ENCODE measurements at regions not wholly inside any gene's neighbourhood (a gene's known extent, or its start where the extent isn't known, plus 50 kb on each side); places are given as distances from the start of the nearest gene placed in this dataset.

DNA sequence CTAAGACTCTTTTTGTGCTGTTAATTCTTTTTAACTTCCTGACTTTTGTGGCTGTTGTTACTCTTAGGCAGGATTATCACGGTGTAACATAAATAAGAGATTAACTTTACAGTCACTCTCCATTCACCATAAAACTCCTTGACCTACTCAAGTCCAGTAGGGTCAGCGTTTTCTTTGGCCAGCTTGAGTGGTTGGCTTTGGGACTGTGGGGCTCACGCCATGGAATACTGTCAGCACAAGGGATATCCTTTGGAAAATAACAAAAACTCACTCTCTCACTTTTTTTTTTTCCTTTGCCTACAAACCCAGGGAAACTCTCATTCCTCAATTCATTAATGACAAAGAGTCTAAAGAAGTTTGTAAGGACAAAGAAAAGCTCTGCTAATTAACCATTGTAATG, 89.4 kb upstream of the TLL1 start:
- ChIA-PET CTCF (no interaction called here), POLR2A (interaction anchor here (0.6 kb wide), 1 partner anchor 21 kb away, joined by 6 read pairs; no protein-coding TSS in a partner anchor)
- H3K4me3 Mint-ChIP-seq = no peak overlapping the region
- H3K36me3 Mint-ChIP-seq = no peaks in the 10 kb centered on the region
- no peak for TF ChIP-seq TP53 (CRISPR knock-in tag; IDR thresholded peaks at IDR 0.05)
- TF ChIP-seq, protein P1, sequence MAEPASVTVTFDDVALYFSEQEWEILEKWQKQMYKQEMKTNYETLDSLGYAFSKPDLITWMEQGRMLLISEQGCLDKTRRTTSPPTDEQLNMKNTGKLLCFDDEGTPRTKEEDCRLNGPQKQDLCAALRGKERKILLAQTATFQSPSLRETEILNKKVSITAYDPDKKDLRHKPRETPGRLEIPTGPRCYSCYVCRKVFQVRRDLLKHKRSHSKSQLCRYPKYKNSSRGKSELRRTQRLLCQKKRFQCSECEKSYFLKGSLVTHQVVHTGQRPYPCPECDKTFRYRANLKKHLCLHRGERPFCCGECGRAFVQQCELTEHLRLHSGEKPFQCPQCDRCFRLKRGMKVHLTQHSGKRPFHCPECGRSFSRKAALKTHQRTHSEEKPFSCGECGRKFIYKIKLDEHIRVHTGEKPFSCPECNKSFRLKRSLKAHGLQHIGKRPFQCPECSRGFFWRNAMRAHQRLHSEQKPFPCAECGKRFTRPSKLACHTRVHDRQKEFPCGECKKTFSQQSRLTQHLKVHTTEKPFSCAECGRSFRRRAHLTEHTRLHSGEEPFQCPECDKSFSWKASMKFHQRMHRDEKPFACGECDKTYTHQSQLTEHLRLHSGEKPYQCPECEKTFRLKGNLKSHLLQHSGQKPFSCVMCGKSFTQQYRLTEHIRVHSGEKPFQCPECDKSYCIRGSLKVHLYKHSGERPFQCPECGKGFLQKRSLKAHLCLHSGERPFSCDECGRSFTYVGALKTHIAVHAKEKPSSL (CRISPR knock-in tag; conservative IDR thresholded peaks at IDR 0.05) = no peak
- peaks cover 6% of the 10 kb centered on the region for H3K4me1 Mint-ChIP-seq
- H3K27me3 Mint-ChIP-seq (ENCODE audit: low read depth) = no peaks in the 10 kb centered on the region
- no peak overlapping the region; the same call in 1 of the 2 replicates for H3K27ac Mint-ChIP-seq
- no peaks in the 10 kb centered on the region for H3K9me3 Mint-ChIP-seq
- ATAC-seq (no peak), DNase-seq (ENCODE audit: low spot score) (no peak)

DNA sequence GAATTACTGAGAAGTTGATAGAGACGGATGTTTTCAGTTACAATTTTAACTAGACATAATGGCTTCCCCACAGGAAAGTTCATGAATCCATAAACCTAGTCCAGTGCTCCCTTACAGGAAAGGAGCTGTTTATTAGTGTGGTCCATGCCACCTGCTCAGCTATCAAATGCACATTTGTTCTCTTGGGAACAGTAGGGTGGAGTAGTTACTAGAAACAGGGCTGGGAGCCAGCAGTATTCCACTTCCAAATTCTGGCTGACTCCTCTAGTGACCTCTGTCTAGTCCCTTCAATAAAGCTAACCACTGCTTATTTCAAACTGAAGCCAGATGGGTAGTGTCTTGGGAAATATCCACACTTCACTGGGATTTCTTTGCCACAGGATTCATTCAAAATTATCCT, 88.4 kb upstream of the TLL1 start:
- H3K4me1 Mint-ChIP-seq = peaks cover 6% of the 10 kb centered on the region
- no peaks in the 10 kb centered on the region for H3K36me3 Mint-ChIP-seq
- ChIA-PET CTCF (no interaction called here), POLR2A (no interaction called here)
- no peak for TF ChIP-seq HMGA2 (CRISPR knock-in tag; IDR thresholded peaks at IDR 0.05)
- no peak overlapping the region for H3K4me3 Mint-ChIP-seq
- H3K27ac Mint-ChIP-seq = no peak overlapping the region
- peaks cover 4% of the 10 kb centered on the region for H3K9me3 Mint-ChIP-seq
- no peaks in the 10 kb centered on the region for H3K27me3 Mint-ChIP-seq (ENCODE audit: low read depth)
- no peak for ATAC-seq
- DNase-seq (ENCODE audit: low spot score) = no peak

DNA sequence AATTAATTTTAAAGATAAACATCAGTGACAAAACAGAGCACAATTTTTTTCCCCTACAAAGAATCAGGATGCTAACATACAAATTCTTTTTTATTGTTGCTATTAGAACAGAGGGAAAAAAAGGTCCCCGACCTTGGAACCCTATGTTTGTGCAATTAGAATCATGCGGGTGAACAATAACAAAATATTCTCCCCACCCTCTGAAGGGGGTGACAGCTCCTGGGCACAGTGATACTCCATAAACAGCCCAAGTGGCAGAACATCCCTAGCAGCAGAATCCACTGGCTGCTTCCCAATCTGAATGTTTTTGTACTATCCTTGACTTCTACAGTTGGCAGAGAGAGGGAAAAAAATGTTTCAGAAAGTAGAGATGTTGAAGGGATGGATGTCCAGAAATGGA, 87.7 kb upstream of the TLL1 start:
- ChIA-PET CTCF (no interaction called here), POLR2A (no interaction called here)
- H3K27me3 Mint-ChIP-seq (ENCODE audit: low read depth) = no peaks in the 10 kb centered on the region
- ATAC-seq = no peak
- no peak for DNase-seq (ENCODE audit: low spot score)
- TF ChIP-seq, protein P2, sequence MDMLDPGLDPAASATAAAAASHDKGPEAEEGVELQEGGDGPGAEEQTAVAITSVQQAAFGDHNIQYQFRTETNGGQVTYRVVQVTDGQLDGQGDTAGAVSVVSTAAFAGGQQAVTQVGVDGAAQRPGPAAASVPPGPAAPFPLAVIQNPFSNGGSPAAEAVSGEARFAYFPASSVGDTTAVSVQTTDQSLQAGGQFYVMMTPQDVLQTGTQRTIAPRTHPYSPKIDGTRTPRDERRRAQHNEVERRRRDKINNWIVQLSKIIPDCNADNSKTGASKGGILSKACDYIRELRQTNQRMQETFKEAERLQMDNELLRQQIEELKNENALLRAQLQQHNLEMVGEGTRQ (CRISPR knock-in tag; IDR thresholded peaks at IDR 0.05) = no peak
- TF ChIP-seq, protein P3, sequence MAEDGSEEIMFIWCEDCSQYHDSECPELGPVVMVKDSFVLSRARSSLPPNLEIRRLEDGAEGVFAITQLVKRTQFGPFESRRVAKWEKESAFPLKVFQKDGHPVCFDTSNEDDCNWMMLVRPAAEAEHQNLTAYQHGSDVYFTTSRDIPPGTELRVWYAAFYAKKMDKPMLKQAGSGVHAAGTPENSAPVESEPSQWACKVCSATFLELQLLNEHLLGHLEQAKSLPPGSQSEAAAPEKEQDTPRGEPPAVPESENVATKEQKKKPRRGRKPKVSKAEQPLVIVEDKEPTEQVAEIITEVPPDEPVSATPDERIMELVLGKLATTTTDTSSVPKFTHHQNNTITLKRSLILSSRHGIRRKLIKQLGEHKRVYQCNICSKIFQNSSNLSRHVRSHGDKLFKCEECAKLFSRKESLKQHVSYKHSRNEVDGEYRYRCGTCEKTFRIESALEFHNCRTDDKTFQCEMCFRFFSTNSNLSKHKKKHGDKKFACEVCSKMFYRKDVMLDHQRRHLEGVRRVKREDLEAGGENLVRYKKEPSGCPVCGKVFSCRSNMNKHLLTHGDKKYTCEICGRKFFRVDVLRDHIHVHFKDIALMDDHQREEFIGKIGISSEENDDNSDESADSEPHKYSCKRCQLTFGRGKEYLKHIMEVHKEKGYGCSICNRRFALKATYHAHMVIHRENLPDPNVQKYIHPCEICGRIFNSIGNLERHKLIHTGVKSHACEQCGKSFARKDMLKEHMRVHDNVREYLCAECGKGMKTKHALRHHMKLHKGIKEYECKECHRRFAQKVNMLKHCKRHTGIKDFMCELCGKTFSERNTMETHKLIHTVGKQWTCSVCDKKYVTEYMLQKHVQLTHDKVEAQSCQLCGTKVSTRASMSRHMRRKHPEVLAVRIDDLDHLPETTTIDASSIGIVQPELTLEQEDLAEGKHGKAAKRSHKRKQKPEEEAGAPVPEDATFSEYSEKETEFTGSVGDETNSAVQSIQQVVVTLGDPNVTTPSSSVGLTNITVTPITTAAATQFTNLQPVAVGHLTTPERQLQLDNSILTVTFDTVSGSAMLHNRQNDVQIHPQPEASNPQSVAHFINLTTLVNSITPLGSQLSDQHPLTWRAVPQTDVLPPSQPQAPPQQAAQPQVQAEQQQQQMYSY (CRISPR knock-in tag; IDR thresholded peaks at IDR 0.05) = no peak
- TF ChIP-seq NR1H2 (CRISPR knock-in tag; IDR thresholded peaks at IDR 0.05) = no peak
- TF ChIP-seq, protein P4, sequence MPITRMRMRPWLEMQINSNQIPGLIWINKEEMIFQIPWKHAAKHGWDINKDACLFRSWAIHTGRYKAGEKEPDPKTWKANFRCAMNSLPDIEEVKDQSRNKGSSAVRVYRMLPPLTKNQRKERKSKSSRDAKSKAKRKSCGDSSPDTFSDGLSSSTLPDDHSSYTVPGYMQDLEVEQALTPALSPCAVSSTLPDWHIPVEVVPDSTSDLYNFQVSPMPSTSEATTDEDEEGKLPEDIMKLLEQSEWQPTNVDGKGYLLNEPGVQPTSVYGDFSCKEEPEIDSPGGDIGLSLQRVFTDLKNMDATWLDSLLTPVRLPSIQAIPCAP (CRISPR knock-in tag; IDR thresholded peaks at IDR 0.05) = no peak
- no peak for TF ChIP-seq GRHL2 (CRISPR knock-in tag; IDR thresholded peaks at IDR 0.05; ENCODE audit: insufficient replicate concordance, severe bottlenecking)
- TF ChIP-seq FOXP1 (CRISPR knock-in tag; IDR thresholded peaks at IDR 0.05; ENCODE audit: borderline replicate concordance) = no peak
- TF ChIP-seq, protein P5, sequence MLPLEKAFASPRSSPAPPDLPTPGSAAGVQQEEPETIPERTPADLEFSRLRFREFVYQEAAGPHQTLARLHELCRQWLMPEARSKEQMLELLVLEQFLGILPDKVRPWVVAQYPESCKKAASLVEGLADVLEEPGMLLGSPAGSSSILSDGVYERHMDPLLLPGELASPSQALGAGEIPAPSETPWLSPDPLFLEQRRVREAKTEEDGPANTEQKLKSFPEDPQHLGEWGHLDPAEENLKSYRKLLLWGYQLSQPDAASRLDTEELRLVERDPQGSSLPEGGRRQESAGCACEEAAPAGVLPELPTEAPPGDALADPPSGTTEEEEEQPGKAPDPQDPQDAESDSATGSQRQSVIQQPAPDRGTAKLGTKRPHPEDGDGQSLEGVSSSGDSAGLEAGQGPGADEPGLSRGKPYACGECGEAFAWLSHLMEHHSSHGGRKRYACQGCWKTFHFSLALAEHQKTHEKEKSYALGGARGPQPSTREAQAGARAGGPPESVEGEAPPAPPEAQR (CRISPR knock-in tag; IDR thresholded peaks at IDR 0.05) = no peak
- no peak for TF ChIP-seq ZNF138 (CRISPR knock-in tag; conservative IDR thresholded peaks at IDR 0.05)
- TF ChIP-seq ZNF671 (CRISPR knock-in tag; IDR thresholded peaks at IDR 0.05) = no peak
- TF ChIP-seq RORB (CRISPR knock-in tag; IDR thresholded peaks at IDR 0.05) = no peak
- no peak for TF ChIP-seq ETV6 (CRISPR knock-in tag; IDR thresholded peaks at IDR 0.05)
- TF ChIP-seq GTF2I (CRISPR knock-in tag; conservative IDR thresholded peaks at IDR 0.05) = no peak
- no peak for TF ChIP-seq KAT7 (CRISPR knock-in tag; IDR thresholded peaks at IDR 0.05; ENCODE audit: borderline replicate concordance)
- no peak for TF ChIP-seq ZNF121 (CRISPR knock-in tag; IDR thresholded peaks at IDR 0.05)
- no peak for TF ChIP-seq SMAD4 (CRISPR knock-in tag; IDR thresholded peaks at IDR 0.05)
- no peak for TF ChIP-seq ELF4 (CRISPR knock-in tag; IDR thresholded peaks at IDR 0.05; ENCODE audit: low read depth)
- no peak overlapping the region for H3K4me3 Mint-ChIP-seq
- H3K36me3 Mint-ChIP-seq = no peaks in the 10 kb centered on the region
- no peak overlapping the region for H3K27ac Mint-ChIP-seq
- H3K9me3 Mint-ChIP-seq = peaks cover 4% of the 10 kb centered on the region
- H3K4me1 Mint-ChIP-seq = peaks cover 6% of the 10 kb centered on the region

Data from WTC11 (cell line).